ENCODE measurements at regions not wholly inside any gene's neighbourhood (a gene's known extent, or its start where the extent isn't known, plus 50 kb on each side); places are given as distances from the start of the nearest gene placed in this dataset.

GRCh38 chr1:228867108-228867950, 132.1 kb downstream of the RHOU start:
- Histone ChIP-seq H3K4me3 (no peak overlapping the region), H3K27me3 (no peaks in the 10 kb centered on the region), H3K27ac (no peak overlapping the region), H3K36me3 (no peaks in the 10 kb centered on the region), H3K9me3 (no peaks in the 10 kb centered on the region), H3K4me1 (peaks cover 14% of the 10 kb centered on the region)
- TF ChIP-seq CTCF (IDR thresholded peaks at IDR 0.05) = no peak
- ATAC-seq (no peak), DNase-seq (no peak)
- intact Hi-C loops (cut with DNase I) = no loop called here

DNA sequence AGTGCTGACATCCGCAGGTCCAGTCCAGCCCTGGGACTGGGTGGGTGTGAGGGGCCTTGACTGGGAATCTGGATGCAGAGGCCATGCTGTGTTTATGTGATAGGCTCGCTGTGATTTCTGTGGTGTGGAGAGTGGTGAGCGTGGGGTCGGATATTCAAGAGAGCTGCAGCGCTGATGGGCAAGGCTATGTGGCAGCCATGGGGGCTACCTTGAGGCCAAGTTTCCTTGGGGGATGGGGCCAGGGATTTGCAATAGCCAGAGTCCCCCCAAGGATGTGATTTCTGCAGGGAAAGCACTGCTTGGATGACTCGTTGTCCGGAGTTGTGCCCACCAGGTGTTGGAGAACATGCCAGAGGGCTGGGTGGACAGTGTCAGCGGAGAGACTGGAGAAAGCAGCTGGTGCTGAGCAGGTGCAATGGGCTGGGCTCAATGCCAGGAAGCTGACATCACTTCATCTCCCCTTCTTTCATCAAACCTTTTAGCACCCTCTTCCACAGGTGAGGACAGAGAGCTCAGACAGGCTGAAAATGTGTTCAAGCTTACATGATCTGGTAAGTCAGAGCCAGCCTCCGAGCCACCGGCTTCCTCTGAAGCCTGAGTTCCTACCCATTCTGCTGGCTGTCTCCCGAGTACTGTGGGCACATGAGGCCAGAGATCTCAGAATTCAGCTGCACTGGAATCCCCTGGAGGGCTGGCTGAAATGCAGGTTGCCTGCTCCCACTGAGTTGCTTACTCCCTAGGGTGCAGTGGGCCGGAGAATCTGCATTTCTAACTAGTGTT, 132.9 kb downstream of the RHOU start:
- Histone ChIP-seq H3K27me3 (no peaks in the 10 kb centered on the region), H3K9me3 (no peaks in the 10 kb centered on the region), H3K4me1 (peaks cover 10% of the 10 kb centered on the region), H3K4me3 (no peak overlapping the region), H3K27ac (no peak overlapping the region), H3K36me3 (no peaks in the 10 kb centered on the region)
- intact Hi-C loops (cut with DNase I) = no loop called here
- DNase-seq (no peak), ATAC-seq (no peak)
- TF ChIP-seq CTCF (IDR thresholded peaks at IDR 0.05) = no peak

GRCh38 chr1:228868731-228869024, 133.4 kb downstream of the RHOU start:
- TF ChIP-seq CTCF (IDR thresholded peaks at IDR 0.05) = no peak
- Histone ChIP-seq H3K36me3 (no peaks in the 10 kb centered on the region), H3K9me3 (no peaks in the 10 kb centered on the region), H3K4me3 (no peak overlapping the region), H3K27ac (no peak overlapping the region), H3K4me1 (peaks cover 7% of the 10 kb centered on the region), H3K27me3 (no peaks in the 10 kb centered on the region)
- ATAC-seq (no peak), DNase-seq (no peak)
- intact Hi-C loops (cut with DNase I) = no loop called here

DNA sequence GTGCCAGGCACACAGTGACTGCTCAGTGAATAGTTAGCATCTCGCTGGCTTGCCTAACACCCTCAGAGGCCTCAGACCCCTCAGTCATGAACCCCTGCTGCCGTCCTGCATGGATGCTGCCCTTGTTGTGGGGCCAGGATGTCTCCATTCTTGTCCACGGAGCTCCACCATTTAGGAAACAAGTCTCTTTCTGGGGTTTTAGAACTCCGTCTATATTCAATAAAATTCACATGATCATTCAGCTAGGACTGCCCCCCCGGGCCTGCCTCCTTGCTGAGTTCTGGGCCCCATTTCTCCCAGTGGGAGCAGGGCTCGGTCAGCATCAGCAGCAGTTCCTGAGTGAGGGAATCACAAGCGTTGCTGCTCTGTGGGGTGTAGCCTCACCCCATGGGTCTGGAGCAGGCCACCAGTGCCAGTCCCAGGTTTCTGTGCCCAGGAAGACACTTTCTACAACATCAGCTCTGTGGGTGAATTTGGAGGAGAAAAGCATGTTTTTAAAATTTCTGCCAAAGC, 134.1 kb downstream of the RHOU start:
- no peaks in the 10 kb centered on the region for H3K9me3 ChIP-seq
- H3K27ac ChIP-seq = no peak overlapping the region
- no peaks in the 10 kb centered on the region for H3K36me3 ChIP-seq
- peaks cover 1% of the 10 kb centered on the region for H3K4me1 ChIP-seq
- no peaks in the 10 kb centered on the region for H3K27me3 ChIP-seq
- ATAC-seq (no peak), DNase-seq (no peak)
- no peak for TF ChIP-seq CTCF (IDR thresholded peaks at IDR 0.05)
- intact Hi-C loops (cut with DNase I) = no loop called here
- H3K4me3 ChIP-seq = no peak overlapping the region

DNA sequence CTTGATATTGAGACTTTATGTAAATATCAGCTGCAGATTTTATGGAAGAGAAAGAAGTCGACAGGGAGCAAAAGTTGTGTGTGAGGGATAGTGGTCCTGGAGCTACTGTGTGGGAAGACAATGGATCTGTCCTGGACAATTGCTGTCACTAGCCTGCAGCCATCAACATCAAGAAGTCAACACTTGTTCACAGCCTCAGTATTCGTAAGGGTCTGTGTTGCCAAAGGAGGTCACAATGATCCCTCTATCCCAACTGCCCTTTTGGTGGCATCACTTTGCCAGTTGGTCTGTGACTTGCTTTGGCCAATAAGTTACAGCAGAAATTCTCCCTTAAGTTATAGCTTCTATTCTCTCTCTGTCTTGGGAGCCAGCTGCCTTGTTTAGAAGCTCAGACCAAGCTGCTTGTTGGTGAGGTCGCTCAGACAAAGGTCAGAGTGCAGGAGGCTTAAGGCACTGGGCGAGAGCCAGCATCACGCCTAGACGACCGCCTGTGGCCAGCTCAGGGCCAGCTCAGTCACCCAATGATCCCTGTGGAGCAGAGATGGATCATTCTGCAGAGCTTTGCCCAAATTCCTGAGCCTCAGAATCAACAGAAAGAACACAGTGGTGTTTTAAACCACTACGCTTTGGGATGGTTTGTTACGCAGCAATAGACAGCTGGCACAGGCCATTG, 134.9 kb downstream of the RHOU start:
- intact Hi-C loops (cut with DNase I) = no loop called here
- no peak for DNase-seq
- H3K36me3 ChIP-seq = no peaks in the 10 kb centered on the region
- H3K4me1 ChIP-seq = no peaks in the 10 kb centered on the region
- no peaks in the 10 kb centered on the region for H3K9me3 ChIP-seq
- H3K4me3 ChIP-seq = no peak overlapping the region
- no peak overlapping the region for H3K27ac ChIP-seq
- no peak for TF ChIP-seq CTCF (IDR thresholded peaks at IDR 0.05)
- no peaks in the 10 kb centered on the region for H3K27me3 ChIP-seq
- ATAC-seq = no peak

Measured in upper lobe of right lung (tissue), 1 donor.